ENCODE measurements at regions not wholly inside any gene's neighbourhood (a gene's known extent, or its start where the extent isn't known, plus 50 kb on each side); places are given as distances from the start of the nearest gene placed in this dataset.

GRCh38 chr20:10961651-10962288 is 288.0 kb upstream of the JAG1 start:
- DNase-seq = no peak

- no peak for DNase-seq
These were observed 289.1 kb upstream of the JAG1 start for GRCh38 chr20:10962937-10963336.

GRCh38 chr20:10963717-10964266 is 290.0 kb upstream of the JAG1 start:
- DNase-seq = no peak

- no peak for DNase-seq
These were observed 292.2 kb upstream of the JAG1 start for GRCh38 chr20:10965936-10966470.

GRCh38 chr20:10970109-10970508 is 296.3 kb upstream of the JAG1 start:
- DNase-seq = no peak

GRCh38 chr20:10971096-10971495 is 297.3 kb upstream of the JAG1 start:
- DNase-seq = no peak

- no peak for DNase-seq
These were observed 298.5 kb upstream of the JAG1 start for GRCh38 chr20:10972219-10972860.

GRCh38 chr20:10976051-10976450 is 302.3 kb upstream of the JAG1 start:
- no peak for DNase-seq

GRCh38 chr20:10978019-10978702 is 304.4 kb upstream of the JAG1 start:
- no peak for DNase-seq

- DNase-seq = no peak
These were observed 304.9 kb upstream of the JAG1 start for GRCh38 chr20:10978713-10979112.

- DNase-seq = no peak
These were observed 308.9 kb upstream of the JAG1 start for GRCh38 chr20:10982692-10983091.

- DNase-seq = no peak
These were observed 310.5 kb upstream of the JAG1 start for GRCh38 chr20:10984294-10984693.

- DNase-seq = no peak
These were observed 311.1 kb upstream of the JAG1 start for GRCh38 chr20:10984913-10985312.

- DNase-seq = no peak
These were observed 311.7 kb upstream of the JAG1 start for GRCh38 chr20:10985536-10985935.

GRCh38 chr20:10986586-10986985 is 312.8 kb upstream of the JAG1 start:
- DNase-seq = no peak

- no peak for DNase-seq
These were observed 314.0 kb upstream of the JAG1 start for GRCh38 chr20:10987651-10988383.

- no peak for DNase-seq
These were observed 317.0 kb upstream of the JAG1 start for GRCh38 chr20:10990625-10991382.

GRCh38 chr20:10992731-10993130 is 318.9 kb upstream of the JAG1 start:
- no peak for DNase-seq

- no peak for DNase-seq
These were observed 321.3 kb upstream of the JAG1 start for GRCh38 chr20:10994991-10995700.

GRCh38 chr20:10998476-10998875 is 324.7 kb upstream of the JAG1 start:
- DNase-seq = no peak

- DNase-seq = no peak
These were observed 326.6 kb upstream of the JAG1 start for GRCh38 chr20:11000416-11000815.
